Nephron (organoid): ENCODE measurements at regions not wholly inside any gene's neighbourhood (a gene's known extent, or its start where the extent isn't known, plus 50 kb on each side); places are given as distances from the start of the nearest gene placed in this dataset.

Experiments
- H3K27ac Mint-ChIP-seq, 3 experiments: 2 replicates each; pipeline ENCODE4 v1.8.0; 2020; ENCODE audit warnings: mixed read lengths in 3 of 3, mild to moderate bottlenecking in 2 of 3, moderate library complexity in 1 of 3
- H3K27me3 Mint-ChIP-seq: 2 replicates; pipeline ENCODE4 v1.8.0; 2021; ENCODE audit warnings: low read depth, mild to moderate bottlenecking, moderate library complexity, mixed read lengths
- H3K36me3 Mint-ChIP-seq: 2 replicates; pipeline ENCODE4 v1.8.0; 2020; ENCODE audit warnings: low read depth, mixed read lengths
- H3K4me1 Mint-ChIP-seq: 2 replicates; pipeline ENCODE4 v1.8.0; 2020; ENCODE audit warnings: mixed read lengths
- H3K4me3 Mint-ChIP-seq, 3 experiments: 2 replicates each; pipeline ENCODE4 v1.8.0; 2020; ENCODE audit warnings: mild to moderate bottlenecking in 3 of 3, mixed read lengths in 3 of 3, moderate library complexity in 2 of 3
- H3K9me3 Mint-ChIP-seq: 2 replicates; pipeline ENCODE4 v1.8.0; 2020; ENCODE audit warnings: mixed read lengths
- CTCF ChIP-seq, 3 experiments: fragments of 200-600 bp; sonication (generic); IDR thresholded peaks; one replicate each; pipeline ENCODE4 v1.5.0; 2021; ENCODE audit warnings: antibody characterized with exemption in 3 of 3; ENCODE audit not compliant: unreplicated experiment in 3 of 3

GRCh38 chr21:34305605-34306604 is 57.9 kb upstream of the KCNE2 start:
- no peak for TF ChIP-seq CTCF (IDR thresholded peaks at IDR 0.05; ENCODE audit: unreplicated experiment in 3 of 3)
- Mint-ChIP-seq H3K36me3 (no peaks in the 10 kb centered on the region), H3K4me1 (no peaks in the 10 kb centered on the region), H3K27me3 (no peaks in the 10 kb centered on the region), H3K27ac (no peak overlapping the region), H3K9me3 (peaks cover 2% of the 10 kb centered on the region), H3K4me3 (no peak overlapping the region)

GRCh38 chr21:34307991-34308532 is 55.7 kb upstream of the KCNE2 start:
- no peak overlapping the region for H3K4me3 Mint-ChIP-seq
- no peaks in the 10 kb centered on the region for H3K27me3 Mint-ChIP-seq
- no peak overlapping the region for H3K27ac Mint-ChIP-seq
- H3K9me3 Mint-ChIP-seq = no peaks in the 10 kb centered on the region
- no peak for TF ChIP-seq CTCF (IDR thresholded peaks at IDR 0.05; ENCODE audit: unreplicated experiment in 3 of 3)
- H3K36me3 Mint-ChIP-seq = no peaks in the 10 kb centered on the region
- H3K4me1 Mint-ChIP-seq = no peaks in the 10 kb centered on the region

- no peak for TF ChIP-seq CTCF (IDR thresholded peaks at IDR 0.05; ENCODE audit: unreplicated experiment in 3 of 3)
- Mint-ChIP-seq H3K9me3 (peaks cover 3% of the 10 kb centered on the region), H3K4me1 (no peaks in the 10 kb centered on the region), H3K27me3 (no peaks in the 10 kb centered on the region), H3K36me3 (no peaks in the 10 kb centered on the region), H3K27ac (no peak overlapping the region), H3K4me3 (no peak overlapping the region)
Observed at GRCh38 chr21:34311561-34312330, 52.1 kb upstream of the KCNE2 start.

GRCh38 chr21:34313116-34313515 is 50.7 kb upstream of the KCNE2 start:
- Mint-ChIP-seq H3K27me3 (peaks cover 3% of the 10 kb centered on the region), H3K4me3 (no peak overlapping the region), H3K27ac (no peak overlapping the region), H3K9me3 (peaks cover 3% of the 10 kb centered on the region), H3K36me3 (no peaks in the 10 kb centered on the region), H3K4me1 (no peaks in the 10 kb centered on the region)
- TF ChIP-seq CTCF (IDR thresholded peaks at IDR 0.05; ENCODE audit: unreplicated experiment in 3 of 3) = no peak
